ENCODE measurements at regions not wholly inside any gene's neighbourhood (a gene's known extent, or its start where the extent isn't known, plus 50 kb on each side); places are given as distances from the start of the nearest gene placed in this dataset.

DNA sequence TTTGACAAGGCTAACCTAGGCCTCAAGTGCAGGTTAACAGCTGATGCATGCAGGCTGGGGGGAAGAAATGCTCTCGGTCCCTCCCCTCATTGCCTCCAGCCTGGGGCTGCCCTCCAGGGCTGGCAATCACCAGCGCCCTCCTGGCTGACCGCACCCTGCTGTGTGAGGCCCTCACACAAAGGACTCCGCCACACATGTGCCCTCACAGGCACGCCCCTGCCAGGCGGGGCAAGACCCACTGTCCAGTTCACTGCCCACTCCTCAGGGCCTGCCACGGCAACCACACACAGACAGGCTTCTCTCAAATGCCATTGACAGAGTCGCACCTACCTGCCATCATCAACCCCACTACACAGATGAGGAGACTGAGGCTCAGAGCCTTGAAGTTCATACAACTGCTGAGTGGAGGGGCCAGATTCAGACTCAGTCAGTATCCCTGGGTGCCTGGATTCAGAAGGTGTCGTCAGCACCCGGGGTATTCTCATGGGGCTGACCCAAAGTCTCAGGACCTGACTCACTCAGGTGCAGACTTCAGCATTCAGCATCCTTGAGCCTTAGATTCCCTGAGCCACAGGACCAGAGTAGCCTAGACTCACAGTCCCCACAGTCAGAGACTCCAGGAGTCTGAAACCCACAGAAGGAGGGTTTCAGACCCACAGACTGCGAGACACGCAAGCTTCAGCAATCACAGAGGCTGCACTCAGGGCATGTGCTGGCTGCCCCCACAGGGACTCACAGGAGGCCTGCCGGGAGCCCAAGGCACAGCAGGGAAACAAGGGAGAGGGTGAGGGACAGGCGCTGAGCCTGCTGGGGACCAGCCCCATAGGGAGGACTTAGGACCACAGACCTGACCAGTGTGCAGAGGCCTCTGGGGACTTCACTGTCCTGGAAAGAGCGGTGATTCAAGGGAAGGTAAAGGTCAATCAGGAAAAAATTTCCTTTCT, 458.0 kb downstream of the MATN1 start:
- ChIA-PET RAD21 (ENCODE audit: low non-redundant PET in 1 of 2, low total read pairs in 2 of 2, uncharacterized antibody in 2 of 2, unreplicated experiment in 2 of 2) (no interaction called here), CTCF (no interaction called here), POLR2A (no interaction called here)
- no peak overlapping the region for H3K9ac ChIP-seq (ENCODE audit: low read length)
- H3K4me2 ChIP-seq (ENCODE audit: low read length) = no peak overlapping the region
- H3K4me1 ChIP-seq (ENCODE audit: control insufficient read depth in 1 of 2, insufficient read depth in 2 of 2, low read length in 2 of 2) = no peaks in the 10 kb centered on the region
- no peaks in the 10 kb centered on the region for H3K36me3 ChIP-seq (ENCODE audit: control insufficient read depth in 1 of 2, insufficient read depth in 2 of 2, low read length in 2 of 2)
- no peak overlapping the region for H3K27ac ChIP-seq (ENCODE audit: low read depth, low read length)
- no peaks in the 10 kb centered on the region for H3K9me2 ChIP-seq (ENCODE audit: insufficient read depth)
- intact Hi-C loops (cut with micrococcal nuclease) = no loop called here
- no peaks in the 10 kb centered on the region for H4K20me1 ChIP-seq (ENCODE audit: insufficient read depth)
- no peak overlapping the region for H3K4me3 ChIP-seq (replicated peaks in 1 of 2; ENCODE audit: low read depth in 1 of 2, low read length in 2 of 2)
- ATAC-seq (no peak), DNase-seq (ENCODE audit: low read depth, low spot score) (no peak)
- no peaks in the 10 kb centered on the region for H3K79me2 ChIP-seq (ENCODE audit: insufficient read depth, low read length)
- H2AFZ ChIP-seq (ENCODE audit: low read depth, low read length, poor library complexity, severe bottlenecking) = no peak overlapping the region
- TF ChIP-seq, protein P1, sequence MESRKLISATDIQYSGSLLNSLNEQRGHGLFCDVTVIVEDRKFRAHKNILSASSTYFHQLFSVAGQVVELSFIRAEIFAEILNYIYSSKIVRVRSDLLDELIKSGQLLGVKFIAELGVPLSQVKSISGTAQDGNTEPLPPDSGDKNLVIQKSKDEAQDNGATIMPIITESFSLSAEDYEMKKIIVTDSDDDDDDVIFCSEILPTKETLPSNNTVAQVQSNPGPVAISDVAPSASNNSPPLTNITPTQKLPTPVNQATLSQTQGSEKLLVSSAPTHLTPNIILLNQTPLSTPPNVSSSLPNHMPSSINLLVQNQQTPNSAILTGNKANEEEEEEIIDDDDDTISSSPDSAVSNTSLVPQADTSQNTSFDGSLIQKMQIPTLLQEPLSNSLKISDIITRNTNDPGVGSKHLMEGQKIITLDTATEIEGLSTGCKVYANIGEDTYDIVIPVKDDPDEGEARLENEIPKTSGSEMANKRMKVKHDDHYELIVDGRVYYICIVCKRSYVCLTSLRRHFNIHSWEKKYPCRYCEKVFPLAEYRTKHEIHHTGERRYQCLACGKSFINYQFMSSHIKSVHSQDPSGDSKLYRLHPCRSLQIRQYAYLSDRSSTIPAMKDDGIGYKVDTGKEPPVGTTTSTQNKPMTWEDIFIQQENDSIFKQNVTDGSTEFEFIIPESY (IDR thresholded peaks at IDR 0.05; ENCODE audit: extremely low read depth, insufficient replicate concordance, low read length) = no peak
- TF ChIP-seq, protein P2, sequence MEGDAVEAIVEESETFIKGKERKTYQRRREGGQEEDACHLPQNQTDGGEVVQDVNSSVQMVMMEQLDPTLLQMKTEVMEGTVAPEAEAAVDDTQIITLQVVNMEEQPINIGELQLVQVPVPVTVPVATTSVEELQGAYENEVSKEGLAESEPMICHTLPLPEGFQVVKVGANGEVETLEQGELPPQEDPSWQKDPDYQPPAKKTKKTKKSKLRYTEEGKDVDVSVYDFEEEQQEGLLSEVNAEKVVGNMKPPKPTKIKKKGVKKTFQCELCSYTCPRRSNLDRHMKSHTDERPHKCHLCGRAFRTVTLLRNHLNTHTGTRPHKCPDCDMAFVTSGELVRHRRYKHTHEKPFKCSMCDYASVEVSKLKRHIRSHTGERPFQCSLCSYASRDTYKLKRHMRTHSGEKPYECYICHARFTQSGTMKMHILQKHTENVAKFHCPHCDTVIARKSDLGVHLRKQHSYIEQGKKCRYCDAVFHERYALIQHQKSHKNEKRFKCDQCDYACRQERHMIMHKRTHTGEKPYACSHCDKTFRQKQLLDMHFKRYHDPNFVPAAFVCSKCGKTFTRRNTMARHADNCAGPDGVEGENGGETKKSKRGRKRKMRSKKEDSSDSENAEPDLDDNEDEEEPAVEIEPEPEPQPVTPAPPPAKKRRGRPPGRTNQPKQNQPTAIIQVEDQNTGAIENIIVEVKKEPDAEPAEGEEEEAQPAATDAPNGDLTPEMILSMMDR (IDR thresholded peaks at IDR 0.05 in 2 of 3, conservative IDR thresholded peaks at IDR 0.05 in 1 of 3; ENCODE audit: borderline replicate concordance in 1 of 3, insufficient read depth in 1 of 3, low read depth in 2 of 3, low read length in 2 of 3) = no peak
- no peak for TF ChIP-seq POLR2AphosphoS5 (IDR thresholded peaks at IDR 0.05; ENCODE audit: low read depth, low read length)
- TF ChIP-seq, protein P3, sequence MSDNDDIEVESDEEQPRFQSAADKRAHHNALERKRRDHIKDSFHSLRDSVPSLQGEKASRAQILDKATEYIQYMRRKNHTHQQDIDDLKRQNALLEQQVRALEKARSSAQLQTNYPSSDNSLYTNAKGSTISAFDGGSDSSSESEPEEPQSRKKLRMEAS (IDR thresholded peaks at IDR 0.05) = no peak
- no peak for TF ChIP-seq ZFX (IDR thresholded peaks at IDR 0.05)
- BruUV-seq (replicated peaks) = no TSS peak
- 0 out of 4 replicates have a peak, but pooled peaks cover 0 to 4% of the 10 kb centered on the region in 2 experiments for H3K9me3 ChIP-seq (ENCODE audit: control insufficient read depth in 1 of 2, insufficient read depth in 1 of 2, low read depth in 1 of 2, low read length in 2 of 2)
- peaks cover 20% of the 10 kb centered on the region; the same call in 1 of the 2 replicates for H3K27me3 ChIP-seq (ENCODE audit: insufficient read depth, low read length)

Data from HCT116 (cell line).